Fibroblast of pulmonary artery (primary cell): ENCODE measurements at regions not wholly inside any gene's neighbourhood (a gene's known extent, or its start where the extent isn't known, plus 50 kb on each side); places are given as distances from the start of the nearest gene placed in this dataset.

Experiments used
- DNase-seq: peaks from one replicate; pipeline ENCODE4 v3.0.0-alpha.2; 2010; ENCODE audit warnings: low read depth
- H3K4me3 ChIP-seq: replicated peaks from 2 replicates; pipeline ENCODE4 v1.5.1; 2011; ENCODE audit warnings: low read depth, mild to moderate bottlenecking, control low read depth, low read length, moderate library complexity
- TF ChIP-seq, protein P1 (sequence below): IDR thresholded peaks from 2 replicates; pipeline ENCODE4 v1.5.1; 2011; ENCODE audit warnings: mild to moderate bottlenecking, control low read depth, low read length, inconsistent platforms; ENCODE audit errors: missing control alignments

DNA sequence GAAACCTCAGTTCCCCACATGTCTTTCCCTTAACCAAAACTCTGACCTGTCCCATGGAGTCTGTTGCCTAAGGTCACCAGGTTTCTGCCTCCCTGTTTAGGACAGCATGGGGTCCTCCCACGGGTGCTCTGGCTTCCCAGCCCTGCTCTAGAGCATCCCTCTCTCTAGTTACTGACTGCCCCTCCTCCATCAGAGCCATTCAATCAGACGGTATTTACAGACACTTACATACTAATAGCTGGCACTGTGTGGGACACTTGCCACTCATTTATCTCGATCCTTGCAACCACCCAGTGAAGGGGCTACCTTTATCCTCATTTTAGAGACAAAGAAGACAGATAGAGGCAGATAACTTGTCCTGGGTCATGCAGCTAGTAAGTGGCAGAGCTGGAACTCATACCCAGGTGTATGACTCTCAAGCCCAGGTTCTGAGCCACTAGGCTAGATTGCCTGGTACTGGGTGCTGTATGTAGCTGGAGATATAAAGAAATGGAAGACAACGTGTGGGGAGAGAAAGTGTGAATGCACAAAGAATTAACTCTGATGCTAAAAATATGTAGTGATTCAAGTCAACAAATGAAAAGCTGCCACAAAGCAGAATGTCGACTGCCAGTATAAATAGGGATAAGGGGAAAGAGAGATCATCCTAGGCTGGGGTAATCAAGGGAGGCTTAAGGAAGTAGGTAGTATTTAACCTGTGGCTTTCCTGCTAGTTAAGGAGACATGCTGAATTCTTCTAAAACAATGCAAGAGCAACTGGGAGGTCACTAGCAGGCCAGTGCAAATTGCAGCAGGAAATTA lies 52.5 kb upstream of the PDE8B start:
- TF ChIP-seq, protein P1, sequence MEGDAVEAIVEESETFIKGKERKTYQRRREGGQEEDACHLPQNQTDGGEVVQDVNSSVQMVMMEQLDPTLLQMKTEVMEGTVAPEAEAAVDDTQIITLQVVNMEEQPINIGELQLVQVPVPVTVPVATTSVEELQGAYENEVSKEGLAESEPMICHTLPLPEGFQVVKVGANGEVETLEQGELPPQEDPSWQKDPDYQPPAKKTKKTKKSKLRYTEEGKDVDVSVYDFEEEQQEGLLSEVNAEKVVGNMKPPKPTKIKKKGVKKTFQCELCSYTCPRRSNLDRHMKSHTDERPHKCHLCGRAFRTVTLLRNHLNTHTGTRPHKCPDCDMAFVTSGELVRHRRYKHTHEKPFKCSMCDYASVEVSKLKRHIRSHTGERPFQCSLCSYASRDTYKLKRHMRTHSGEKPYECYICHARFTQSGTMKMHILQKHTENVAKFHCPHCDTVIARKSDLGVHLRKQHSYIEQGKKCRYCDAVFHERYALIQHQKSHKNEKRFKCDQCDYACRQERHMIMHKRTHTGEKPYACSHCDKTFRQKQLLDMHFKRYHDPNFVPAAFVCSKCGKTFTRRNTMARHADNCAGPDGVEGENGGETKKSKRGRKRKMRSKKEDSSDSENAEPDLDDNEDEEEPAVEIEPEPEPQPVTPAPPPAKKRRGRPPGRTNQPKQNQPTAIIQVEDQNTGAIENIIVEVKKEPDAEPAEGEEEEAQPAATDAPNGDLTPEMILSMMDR: no peak
- DNase-seq: no peak
- no peak overlapping the region for H3K4me3 ChIP-seq

- TF ChIP-seq, protein P1: no peak
- no peak for DNase-seq
Observed at GRCh38 chr5:77156379-77156778, 54.1 kb upstream of the PDE8B start.

DNA sequence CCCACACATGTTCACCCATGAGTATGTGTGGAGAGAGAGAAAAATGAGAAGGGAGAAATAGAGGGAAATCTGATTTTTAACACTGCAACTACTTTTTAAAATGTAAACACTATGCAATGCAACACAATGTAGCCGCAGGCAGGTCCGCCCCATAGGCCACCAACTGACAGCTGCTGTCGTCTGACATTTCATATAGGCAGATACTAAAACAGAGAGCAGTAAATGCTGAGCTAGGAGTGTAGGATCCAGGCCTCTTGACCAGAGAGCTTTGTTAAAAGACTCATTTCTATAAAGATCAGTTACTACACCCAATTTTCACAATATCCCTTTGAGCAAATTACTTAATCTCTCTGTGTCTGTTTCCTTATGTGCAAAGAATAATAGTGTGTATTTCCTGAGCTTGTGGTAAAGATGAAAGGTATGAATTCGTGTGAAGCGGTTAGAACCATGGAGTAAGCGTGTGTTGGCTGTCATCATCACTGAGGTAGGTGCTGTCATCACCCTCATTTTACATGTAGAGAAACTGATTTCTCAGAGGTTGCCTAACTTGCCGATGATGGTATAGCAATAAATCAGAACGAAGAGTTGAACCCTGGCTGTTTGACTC lies 55.2 kb upstream of the PDE8B start:
- no peak overlapping the region for H3K4me3 ChIP-seq
- no peak for DNase-seq
- TF ChIP-seq, protein P1: no peak

More at GRCh38 chr5:77156379-77156778, 54.1 kb upstream of the PDE8B start:
- no peak overlapping the region for H3K4me3 ChIP-seq

- H3K4me3 ChIP-seq: no peak overlapping the region
- TF ChIP-seq, protein P1: no peak
- no peak for DNase-seq
Observed at GRCh38 chr5:77152441-77152840, 58.0 kb upstream of the PDE8B start.

DNA sequence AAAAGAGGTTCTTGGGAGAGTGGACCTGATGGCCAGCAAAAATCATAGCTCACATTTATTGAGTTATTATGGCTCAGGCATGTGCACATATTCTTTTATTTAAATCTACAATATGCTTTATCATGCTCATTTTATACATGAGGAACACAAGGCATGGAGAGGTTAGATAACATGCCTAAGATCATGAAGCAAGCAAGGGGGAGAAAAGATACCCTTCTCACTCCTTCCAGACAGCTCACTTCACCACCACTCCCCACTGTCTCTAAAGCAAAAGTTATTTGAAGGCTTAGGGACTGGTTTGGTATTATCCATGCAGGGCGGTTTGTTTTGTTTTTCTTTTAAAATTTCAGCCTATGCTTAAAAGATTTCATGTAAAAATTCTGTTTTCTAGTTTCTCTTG lies 59.0 kb upstream of the PDE8B start:
- TF ChIP-seq, protein P1: no peak
- DNase-seq: no peak
- H3K4me3 ChIP-seq: no peak overlapping the region

GRCh38 chr5:77146896-77147295 lies 59.8 kb upstream of the ZBED3 start:
- no peak for DNase-seq
- TF ChIP-seq, protein P1: no peak
- H3K4me3 ChIP-seq: no peak overlapping the region
